H1 (cell line): ENCODE measurements at regions not wholly inside any gene's neighbourhood (a gene's known extent, or its start where the extent isn't known, plus 50 kb on each side); places are given as distances from the start of the nearest gene placed in this dataset.

Source experiments
- CTCF ChIA-PET: fragments of 300-600 bp; sonication (Branson Sonifier 250); formaldehyde crosslinking; loops from one replicate; lab custom pipeline; 2021; ENCODE audit not compliant: partially characterized antibody; lab: Charles Lee
- POLR2A ChIA-PET: fragments of 300-600 bp; sonication (Branson Sonifier 250); formaldehyde crosslinking; loops from one replicate; lab custom pipeline; 2021; ENCODE audit warnings: inconsistent platforms; ENCODE audit not compliant: partially characterized antibody; lab: Charles Lee
- DNase-seq, 2 experiments: peaks; one replicate each; pipeline versions ENCODE4 v3.0.0 to v3.0.0-alpha.2; 2010 to 2022; ENCODE audit warnings: low spot score in 2 of 2, low read depth in 1 of 2, mixed read lengths in 1 of 2
- FAIRE-seq: peaks from 2 replicates; lab custom pipeline; 2011; peaks lifted over from hg19 to GRCh38; lab: Jason Lieb, UNC
- H2AFZ ChIP-seq: 2 replicates; pipeline ENCODE4 v1.8.1; 2012; ENCODE audit warnings: low read length, inconsistent platforms
- H2AK5ac ChIP-seq: 2 replicates; pipeline ENCODE4 v1.6.1; 2013; ENCODE audit warnings: low read depth, low read length
- H2BK120ac ChIP-seq: replicated peaks from 2 replicates; pipeline ENCODE3; 2013; ENCODE audit warnings: low read depth, low read length, inconsistent platforms
- H2BK12ac ChIP-seq: 2 replicates; pipeline ENCODE4 v1.6.1; 2013; ENCODE audit warnings: low read depth, low read length
- H2BK15ac ChIP-seq: 2 replicates; pipeline ENCODE4 v1.6.1; 2013; ENCODE audit warnings: low read length
- H2BK20ac ChIP-seq: 2 replicates; pipeline ENCODE4 v1.6.1; 2013; ENCODE audit warnings: low read length
- H2BK5ac ChIP-seq: 2 replicates; pipeline ENCODE4 v1.6.1; 2013; ENCODE audit warnings: low read depth, low read length
- H3K14ac ChIP-seq: 2 replicates; pipeline ENCODE4 v1.6.1; 2013; ENCODE audit warnings: inconsistent platforms; ENCODE audit not compliant: insufficient read length
- H3K18ac ChIP-seq: 2 replicates; pipeline ENCODE4 v1.6.1; 2013; ENCODE audit warnings: low read length; ENCODE audit errors: extremely low read depth
- H3K23ac ChIP-seq: 2 replicates; pipeline ENCODE4 v1.6.1; 2013; ENCODE audit warnings: inconsistent platforms; ENCODE audit not compliant: insufficient read length
- H3K23me2 ChIP-seq: 2 replicates; pipeline ENCODE4 v1.6.1; 2013; ENCODE audit warnings: low read depth, low read length
- H3K27ac ChIP-seq: 2 replicates; pipeline ENCODE4 v1.6.1; 2011; ENCODE audit warnings: low read depth, low read length, inconsistent platforms
- H3K27me3 ChIP-seq, 4 experiments: replicated peaks in 1 of 4; 1 replicate in 1 of 4; 2 replicates in 3 of 4; pipeline versions ENCODE4 v1.6.1 to v1.8.1; 2011 to 2013; ENCODE audit warnings: low read length in 3 of 4, mild to moderate bottlenecking in 3 of 4, inconsistent platforms in 2 of 4, mixed read lengths in 2 of 4, moderate library complexity in 1 of 4; ENCODE audit not compliant: control insufficient read depth in 3 of 4, insufficient read depth in 3 of 4; ENCODE audit errors: extremely low read depth in 1 of 4
- H3K36me3 ChIP-seq, 4 experiments: 2 replicates each; pipeline versions ENCODE4 v1.6.1 to v1.8.1; 2011 to 2013; ENCODE audit warnings: mild to moderate bottlenecking in 4 of 4, low read length in 3 of 4, moderate library complexity in 2 of 4, control low read depth in 1 of 4, inconsistent platforms in 1 of 4; ENCODE audit not compliant: insufficient read depth in 4 of 4, control insufficient read depth in 2 of 4
- H3K4ac ChIP-seq: replicated peaks from 2 replicates; pipeline ENCODE3; 2013; ENCODE audit warnings: low read length, low read depth, mixed read lengths, inconsistent platforms; ENCODE audit not compliant: insufficient read length
- H3K4me1 ChIP-seq, 4 experiments: replicated peaks in 1 of 4; 1 replicate in 1 of 4; 2 replicates in 3 of 4; pipeline versions ENCODE4 v1.6.1 to v1.8.1; 2011 to 2013; ENCODE audit warnings: low read length in 3 of 4, inconsistent platforms in 2 of 4, mixed read lengths in 1 of 4; ENCODE audit not compliant: insufficient read depth in 4 of 4, control insufficient read depth in 3 of 4
- H3K4me2 ChIP-seq, 2 experiments: 2 replicates each; pipeline versions ENCODE4 v1.6.1 to v1.8.1; 2011 to 2013; ENCODE audit warnings: low read depth in 2 of 2, low read length in 2 of 2, control low read depth in 1 of 2, inconsistent platforms in 1 of 2, mild to moderate bottlenecking in 1 of 2; ENCODE audit not compliant: insufficient read depth in 1 of 2
- H3K4me3 ChIP-seq, 4 experiments: fragments of 200-600, 300-600 bp in 1 of 4; sonication (generic), shearing (Covaris generic), sonication (Bioruptor Twin) in 1 of 4; 2 replicates each; pipeline versions ENCODE4 v1.5.1 to v1.8.1; 2011 to 2016; ENCODE audit warnings: low read length in 4 of 4, low read depth in 3 of 4, control low read depth in 2 of 4, inconsistent platforms in 2 of 4, mild to moderate bottlenecking in 2 of 4, mixed read lengths in 1 of 4, moderate library complexity in 1 of 4; ENCODE audit not compliant: insufficient read depth in 2 of 4; ENCODE audit errors: extremely low read depth in 1 of 4
- H3K56ac ChIP-seq: replicated peaks from 2 replicates; pipeline ENCODE3; 2013; ENCODE audit warnings: low read depth, mild to moderate bottlenecking, mixed read lengths, low read length, inconsistent platforms; ENCODE audit not compliant: insufficient read length
- H3K79me1 ChIP-seq: 2 replicates; pipeline ENCODE4 v1.6.1; 2013; ENCODE audit warnings: low read depth, low read length, control low read depth
- H3K79me2 ChIP-seq, 2 experiments: 2 replicates each; pipeline versions ENCODE4 v1.6.1 to v1.8.1; 2012 to 2013; ENCODE audit warnings: low read length in 2 of 2, mild to moderate bottlenecking in 2 of 2, inconsistent platforms in 1 of 2; ENCODE audit not compliant: insufficient read depth in 2 of 2, control insufficient read depth in 1 of 2
- H3K9ac ChIP-seq, 4 experiments: replicated peaks in 1 of 4; 1 replicate in 1 of 4; 2 replicates in 3 of 4; pipeline versions ENCODE4 v1.6.1 to v1.8.1; 2011 to 2013; ENCODE audit warnings: low read depth in 3 of 4, low read length in 3 of 4, control low read depth in 2 of 4, mild to moderate bottlenecking in 2 of 4, moderate library complexity in 2 of 4, inconsistent platforms in 1 of 4; ENCODE audit errors: extremely low read depth in 1 of 4
- H3K9me3 ChIP-seq, 2 experiments: 2 replicates each; pipeline versions ENCODE4 v1.6.1 to v1.8.1; 2012 to 2013; ENCODE audit warnings: mild to moderate bottlenecking in 2 of 2, moderate library complexity in 2 of 2, control low read depth in 1 of 2, inconsistent platforms in 1 of 2, low read depth in 1 of 2, low read length in 1 of 2, mixed read lengths in 1 of 2; ENCODE audit not compliant: insufficient read depth in 2 of 2
- H4K20me1 ChIP-seq, 2 experiments: replicated peaks in 1 of 2; 2 replicates each; pipeline versions ENCODE3 to v1.8.1; 2011 to 2013; ENCODE audit warnings: inconsistent platforms in 2 of 2, low read length in 2 of 2, mild to moderate bottlenecking in 1 of 2; ENCODE audit not compliant: insufficient read depth in 2 of 2, control insufficient read depth in 1 of 2
- H4K5ac ChIP-seq: 2 replicates; pipeline ENCODE4 v1.6.1; 2013; ENCODE audit warnings: low read length, low read depth, mixed read lengths, inconsistent platforms; ENCODE audit not compliant: insufficient read length
- H4K8ac ChIP-seq: 2 replicates; pipeline ENCODE4 v1.8.0; 2013; ENCODE audit warnings: mild to moderate bottlenecking, moderate library complexity, low read length, inconsistent platforms; ENCODE audit not compliant: insufficient read depth; ENCODE audit errors: extremely low read depth
- H4K91ac ChIP-seq: replicated peaks from 2 replicates; pipeline ENCODE3; 2013; ENCODE audit warnings: low read length, mixed read lengths, inconsistent platforms; ENCODE audit not compliant: insufficient read length
- ATF2 ChIP-seq: IDR thresholded peaks from 2 replicates; pipeline ENCODE4 v1.6.1; 2012; ENCODE audit warnings: low read length, inconsistent platforms
- ATF3 ChIP-seq: IDR thresholded peaks from 2 replicates; pipeline ENCODE4 v1.6.1; 2011; ENCODE audit warnings: low read depth, mild to moderate bottlenecking, low read length; ENCODE audit not compliant: insufficient read depth
- CHD2 ChIP-seq: IDR thresholded peaks from 2 replicates; pipeline ENCODE4 v1.6.1; 2012; ENCODE audit warnings: low read length, improper control_type of control experiment
- CTCF ChIP-seq, 3 experiments: IDR thresholded peaks; 1 replicate in 2 of 3; 2 replicates in 1 of 3; pipeline versions ENCODE4 v1.5.1 to v1.6.1; 2011; ENCODE audit warnings: low read length in 3 of 3, mild to moderate bottlenecking in 3 of 3, inconsistent platforms in 2 of 3, low read depth in 1 of 3, moderate library complexity in 1 of 3; ENCODE audit not compliant: insufficient read depth in 1 of 3; ENCODE audit errors: control extremely low read depth in 1 of 3
- MAX ChIP-seq: IDR thresholded peaks from 2 replicates; pipeline ENCODE4 v1.6.1; 2012; ENCODE audit warnings: inconsistent platforms
- RNF2 ChIP-seq: fragments of 200-900, 300-1000 bp; sonication (generic); IDR thresholded peaks from 2 replicates; pipeline ENCODE4 v1.7.1; 2016; ENCODE audit warnings: borderline replicate concordance, low read depth, mild to moderate bottlenecking, antibody characterized with exemption, low read length; ENCODE audit not compliant: poor library complexity, severe bottlenecking; ENCODE audit errors: missing control alignments
- SP1 ChIP-seq: IDR thresholded peaks from 2 replicates; pipeline ENCODE4 v1.6.1; 2011; ENCODE audit warnings: low read depth, low read length
- TAF1 ChIP-seq: IDR thresholded peaks from 2 replicates; pipeline ENCODE4 v1.6.1; 2011; ENCODE audit warnings: mild to moderate bottlenecking, low read depth, low read length
- WGBS, 2 experiments: shearing (Covaris generic) in 1 of 2; methylation state at CpG; one replicate each; pipeline versions ENCODE4 v1.1.6 to v1.1.7; 2013 to 2015; ENCODE audit warnings: low lambda C conversion rate in 2 of 2, mixed read lengths in 2 of 2, inconsistent platforms in 1 of 2, low coverage in 1 of 2, missing lambda C conversion rate in 1 of 2; ENCODE audit not compliant: insufficient replicate concordance in 2 of 2, insufficient coverage in 1 of 2, insufficient read length in 1 of 2; ENCODE audit errors: extremely low coverage in 1 of 2, missing lambda C conversion rate in 1 of 2; 5-methylcytosine and 5-hydroxymethylcytosine counted together

GRCh38 chr20:56949318-56949717 is 317.1 kb downstream of the BMP7 start:
- no peak overlapping the region for H3K18ac ChIP-seq
- no peak overlapping the region for H2AFZ ChIP-seq
- ChIA-PET POLR2A (no interaction called here), CTCF (interaction anchor here (0.6 to 2.1 kb wide), 5 partner anchors 12 to 398 kb away, joined by 3 to 8 read pairs (median 3); no protein-coding TSS in a partner anchor)
- H2BK12ac ChIP-seq, result no peak overlapping the region
- no peak overlapping the region for H4K5ac ChIP-seq
- peaks cover 0 to 3% (median 0%) of the 10 kb centered on the region in 4 experiments; a peak in 1 of 7 replicates for H3K27me3 ChIP-seq
- H3K4me3 ChIP-seq, result no peak overlapping the region
- peaks cover 0 to 3% (median 0%) of the 10 kb centered on the region in 4 experiments; a peak in 2 of 7 replicates for H3K4me1 ChIP-seq
- H3K9me3 ChIP-seq, result no peaks in the 10 kb centered on the region
- H4K91ac ChIP-seq, result no peak overlapping the region
- no peak overlapping the region for H3K9ac ChIP-seq
- H3K56ac ChIP-seq, result no peak overlapping the region
- H2BK120ac ChIP-seq, result no peak overlapping the region
- no peak overlapping the region for H3K4me2 ChIP-seq
- no peak overlapping the region for H2BK20ac ChIP-seq
- DNase-seq (no peak), FAIRE-seq (no peak)
- no peaks in the 10 kb centered on the region for H3K79me1 ChIP-seq
- no peaks in the 10 kb centered on the region for H4K20me1 ChIP-seq
- no peak overlapping the region for H3K14ac ChIP-seq
- no peaks in the 10 kb centered on the region for H3K36me3 ChIP-seq
- H2BK15ac ChIP-seq, result no peak overlapping the region
- no peak overlapping the region for H3K4ac ChIP-seq
- no peak overlapping the region for H3K23ac ChIP-seq
- H3K27ac ChIP-seq, result no peak overlapping the region
- no peak overlapping the region for H2BK5ac ChIP-seq
- H4K8ac ChIP-seq, result no peak overlapping the region
- H3K79me2 ChIP-seq, result no peaks in the 10 kb centered on the region
- 81% methylated on average over 6 of the region's 6 CpGs; no CpG with 5 or more reads in 1 of the 2 experiments for WGBS, 2 experiments
- H3K23me2 ChIP-seq, result no peaks in the 10 kb centered on the region
- H2AK5ac ChIP-seq, result no peak overlapping the region
- no peak for TF ChIP-seq TAF1
- TF ChIP-seq MAX, result peak; percentile 74
- TF ChIP-seq SP1, result 0 out of 2 replicates have a peak, but pooled peaks have one; percentile 40
- TF ChIP-seq CHD2, result peak; percentile 19; the same call in 1 of the 2 replicates
- TF ChIP-seq ATF3, result peak; percentile 76
- peak; percentile 4 to 59 (median 54); a peak in 3 of 4 replicates for TF ChIP-seq CTCF (IDR thresholded peaks at IDR 0.05; ENCODE audit: control extremely low read depth in 1 of 3, insufficient read depth in 1 of 3, low read depth in 1 of 3, low read length in 3 of 3)
- no peak for TF ChIP-seq ATF2
- TF ChIP-seq RNF2, result no peak
